Right atrium auricular region (tissue), 2 donors: ENCODE measurements at regions not wholly inside any gene's neighbourhood (a gene's known extent, or its start where the extent isn't known, plus 50 kb on each side); places are given as distances from the start of the nearest gene placed in this dataset.

Experiments used
- DNase-seq: peaks from one replicate; pipeline ENCODE4 v3.0.0-alpha.2; 2019; ENCODE audit warnings: low spot score
- H3K27ac ChIP-seq, 2 donors: fragments of 200-600 bp; sonication (generic); 1 replicate in 1 of 2; 2 replicates in 1 of 2; pipeline ENCODE4 v1.5.1; 2016 to 2019
- H3K27me3 ChIP-seq, 2 donors: fragments of 200-600 bp; sonication (generic); one replicate each; pipeline versions ENCODE4 v1.5.1 to v1.6.0; 2017 to 2019
- H3K36me3 ChIP-seq: fragments of 200-600 bp; sonication (generic); one replicate; pipeline ENCODE4 v1.5.1; 2016
- H3K4me1 ChIP-seq, 2 donors: fragments of 200-600 bp; sonication (generic); one replicate each; pipeline versions ENCODE4 v1.5.1 to v1.6.0; 2017 to 2019
- H3K4me3 ChIP-seq, 2 donors: fragments of 200-600 bp; sonication (generic); 1 replicate in 1 of 2; 2 replicates in 1 of 2; pipeline ENCODE4 v1.5.1; 2017 to 2019; ENCODE audit warnings: mild to moderate bottlenecking in 1 of 2, moderate library complexity in 1 of 2
- H3K9me3 ChIP-seq, 2 donors: fragments of 200-600 bp; sonication (generic); one replicate each; pipeline ENCODE4 v1.5.1; 2019
- CTCF ChIP-seq, 2 donors: fragments of 200-600 bp; sonication (generic); IDR thresholded peaks; one replicate each; pipeline ENCODE4 v1.5.1; 2019; ENCODE audit warnings: antibody characterized with exemption in 2 of 2

- Histone ChIP-seq H3K27ac (peak overlapping the region in 1 of 2 donors; percentile 49), H3K4me1 (peaks cover 0 to 19% of the 10 kb centered on the region in 2 donors), H3K9me3 (no peaks in the 10 kb centered on the region), H3K4me3 (no peak overlapping the region), H3K27me3 (no peaks in the 10 kb centered on the region), H3K36me3 (no peaks in the 10 kb centered on the region)
- TF ChIP-seq CTCF (IDR thresholded peaks at IDR 0.05): no peak
- DNase-seq: no peak
Measured at GRCh38 chr9:75636427-75637045, 253.9 kb upstream of the PCSK5 start.

GRCh38 chr9:75639971-75640610 lies 250.4 kb upstream of the PCSK5 start:
- Histone ChIP-seq H3K27ac (no peak overlapping the region), H3K9me3 (no peaks in the 10 kb centered on the region), H3K27me3 (no peaks in the 10 kb centered on the region), H3K36me3 (no peaks in the 10 kb centered on the region), H3K4me1 (peaks cover 0 to 27% of the 10 kb centered on the region in 2 donors), H3K4me3 (no peak overlapping the region)
- no peak for DNase-seq
- TF ChIP-seq CTCF (IDR thresholded peaks at IDR 0.05): no peak

DNA sequence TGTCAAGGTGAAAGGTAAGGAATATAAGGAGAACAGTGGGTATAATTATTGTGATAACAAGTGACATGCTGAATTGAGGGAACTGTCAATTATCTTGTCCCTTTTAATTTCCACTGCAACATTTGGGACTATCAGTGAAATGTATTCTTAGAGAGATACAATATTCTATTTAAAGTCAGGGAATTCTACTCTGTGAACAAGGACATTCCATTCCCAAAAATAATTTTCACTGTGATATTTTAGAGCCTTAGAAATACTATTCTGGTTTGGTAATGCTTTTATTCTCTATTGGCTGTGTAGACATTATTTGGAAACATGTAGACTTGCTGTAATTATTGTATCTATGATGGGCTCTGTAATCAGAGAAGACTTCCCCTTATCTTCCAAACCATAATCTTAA lies 248.0 kb upstream of the PCSK5 start:
- Histone ChIP-seq H3K4me3 (no peak overlapping the region), H3K27ac (peak overlapping the region in 1 of 2 donors; percentile 69), H3K36me3 (no peaks in the 10 kb centered on the region), H3K27me3 (no peaks in the 10 kb centered on the region), H3K4me1 (peaks cover 0 to 16% of the 10 kb centered on the region in 2 donors), H3K9me3 (no peaks in the 10 kb centered on the region)
- DNase-seq: no peak
- TF ChIP-seq CTCF (IDR thresholded peaks at IDR 0.05): no peak

DNA sequence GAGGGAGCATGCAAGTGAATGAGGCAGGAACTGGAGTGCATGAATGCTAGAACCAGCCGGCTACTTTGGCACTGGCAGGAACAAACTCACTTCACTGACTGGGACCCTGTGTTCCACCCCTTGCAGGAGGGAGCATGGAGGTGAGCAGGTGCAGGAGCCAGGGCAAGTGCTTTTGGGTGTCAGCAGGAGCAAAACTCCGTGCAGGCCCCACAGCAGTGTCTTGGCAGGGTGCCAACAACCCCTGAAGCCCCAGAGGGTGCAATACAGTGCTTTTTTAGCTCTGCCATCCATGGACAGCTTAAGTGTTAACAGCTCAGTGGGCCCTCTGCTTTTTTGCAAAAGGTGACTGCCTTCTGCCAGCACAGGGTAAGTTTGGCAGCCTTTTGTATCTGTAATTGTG lies 245.8 kb upstream of the PCSK5 start:
- Histone ChIP-seq H3K27ac (no peak overlapping the region), H3K9me3 (no peaks in the 10 kb centered on the region), H3K36me3 (no peaks in the 10 kb centered on the region), H3K4me3 (no peak overlapping the region), H3K4me1 (peaks cover 0 to 16% of the 10 kb centered on the region in 2 donors), H3K27me3 (no peaks in the 10 kb centered on the region)
- no peak for DNase-seq
- no peak for TF ChIP-seq CTCF (IDR thresholded peaks at IDR 0.05)

- no peak for DNase-seq
- no peak overlapping the region for H3K4me3 ChIP-seq
- no peaks in the 10 kb centered on the region for H3K9me3 ChIP-seq
- no peak overlapping the region for H3K27ac ChIP-seq
- H3K36me3 ChIP-seq: no peaks in the 10 kb centered on the region
- H3K27me3 ChIP-seq: no peaks in the 10 kb centered on the region
- no peak for TF ChIP-seq CTCF (IDR thresholded peaks at IDR 0.05)
- H3K4me1 ChIP-seq: peaks cover 0 to 9% of the 10 kb centered on the region in 2 donors
Measured at GRCh38 chr9:75648034-75648433, 242.4 kb upstream of the PCSK5 start.
